ENCODE measurements at regions not wholly inside any gene's neighbourhood (a gene's known extent, or its start where the extent isn't known, plus 50 kb on each side); places are given as distances from the start of the nearest gene placed in this dataset.
"Not testable (repeated sequence)": the region's sequence is repeated elsewhere in the genome, so short reads cannot be mapped to it uniquely, and the experiment has no call there.

- TF ChIP-seq POLR2AphosphoS5 (IDR thresholded peaks at IDR 0.05) (no peak), POLR2A (IDR thresholded peaks at IDR 0.05) (no peak), CTCF (IDR thresholded peaks at IDR 0.05) (no peak)
- H3K4me3 ChIP-seq = no peak overlapping the region
- H3K36me3 ChIP-seq = no peaks in the 10 kb centered on the region
- peaks cover 6% of the 10 kb centered on the region for H3K27me3 ChIP-seq (replicated peaks; ENCODE audit: insufficient read depth)
- H3K9me3 ChIP-seq = no peaks in the 10 kb centered on the region
- DNase-seq (ENCODE audit: low spot score) = no peak
- H3K27ac ChIP-seq = no peak overlapping the region
- H3K4me1 ChIP-seq (replicated peaks) = no peaks in the 10 kb centered on the region
- intact Hi-C loops (cut with DNase I) = no loop called here
- WGBS = 89% methylated on average over 3 of the region's 3 CpGs
These were observed 84.6 kb downstream of the ZNF467 start for GRCh38 chr7:149688836-149689235.

GRCh38 chr7:149687820-149688219 is 85.6 kb downstream of the ZNF467 start:
- H3K36me3 ChIP-seq; H3K4me3 ChIP-seq; H3K27me3 ChIP-seq (replicated peaks; ENCODE audit: insufficient read depth); H3K9me3 ChIP-seq; H3K27ac ChIP-seq; intact Hi-C loops (cut with DNase I); H3K4me1 ChIP-seq (replicated peaks); DNase-seq (ENCODE audit: low spot score): not testable (repeated sequence)
- 68% methylated on average over 7 of the region's 7 CpGs for WGBS

DNA sequence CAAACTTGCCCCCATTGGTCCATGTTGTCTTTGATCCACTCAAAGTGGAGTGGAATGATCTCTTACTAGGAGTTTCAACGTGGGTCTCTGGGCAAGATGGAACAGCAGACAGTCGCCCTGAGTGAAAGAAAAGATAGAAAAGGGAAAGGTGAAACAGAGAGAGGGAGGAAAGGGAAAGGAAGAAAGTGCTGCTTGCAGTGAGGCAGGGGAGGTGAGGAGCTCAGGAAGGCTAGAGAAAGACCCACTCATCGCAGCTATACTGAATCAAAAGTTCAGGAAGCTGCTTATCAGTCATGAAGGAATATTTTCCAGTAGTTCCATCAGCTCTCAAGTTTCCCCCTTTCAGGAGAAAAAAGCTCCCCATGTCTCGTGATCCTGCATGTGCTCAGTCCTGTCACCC is 86.9 kb downstream of the ZNF467 start:
- Histone ChIP-seq H3K27ac (no peak overlapping the region), H3K4me3 (no peak overlapping the region), H3K9me3 (no peaks in the 10 kb centered on the region), H3K27me3 (replicated peaks; ENCODE audit: insufficient read depth) (no peaks in the 10 kb centered on the region), H3K4me1 (replicated peaks) (no peaks in the 10 kb centered on the region), H3K36me3 (no peaks in the 10 kb centered on the region)
- intact Hi-C loops (cut with DNase I) = no loop called here
- WGBS = 55% methylated on average over 4 of the region's 4 CpGs
- TF ChIP-seq CTCF (IDR thresholded peaks at IDR 0.05) (no peak), POLR2AphosphoS5 (IDR thresholded peaks at IDR 0.05) (no peak), POLR2A (IDR thresholded peaks at IDR 0.05) (no peak)
- no peak for DNase-seq (ENCODE audit: low spot score)

DNA sequence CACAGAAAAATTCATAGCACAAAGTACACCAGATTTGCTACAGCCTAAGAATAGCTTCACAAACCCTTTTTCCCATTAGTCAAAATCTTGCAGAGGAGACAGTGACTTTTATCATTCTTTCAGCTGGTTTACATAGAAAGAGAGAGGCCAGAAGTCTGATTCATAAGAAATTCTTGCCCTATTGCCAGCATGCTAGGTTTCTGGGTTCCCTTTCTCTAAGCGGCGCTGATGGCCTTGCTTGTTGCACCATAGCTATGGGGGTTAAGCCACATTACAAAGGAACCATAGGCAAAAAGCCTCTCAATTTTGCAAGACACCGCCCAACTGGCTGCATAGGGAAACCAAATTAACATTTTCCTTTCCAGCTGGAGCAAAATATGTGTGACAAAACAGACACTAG is 87.4 kb downstream of the ZNF467 start:
- Histone ChIP-seq H3K27me3 (replicated peaks; ENCODE audit: insufficient read depth) (no peaks in the 10 kb centered on the region), H3K4me3 (no peak overlapping the region), H3K36me3 (no peaks in the 10 kb centered on the region), H3K9me3 (no peaks in the 10 kb centered on the region), H3K27ac (no peak overlapping the region), H3K4me1 (replicated peaks) (no peaks in the 10 kb centered on the region)
- intact Hi-C loops (cut with DNase I) = no loop called here
- WGBS = 66% methylated on average over 3 of the region's 3 CpGs
- TF ChIP-seq POLR2AphosphoS5 (IDR thresholded peaks at IDR 0.05) = no peak
- TF ChIP-seq POLR2A (IDR thresholded peaks at IDR 0.05) = no peak
- TF ChIP-seq CTCF (IDR thresholded peaks at IDR 0.05) = no peak
- DNase-seq (ENCODE audit: low spot score) = no peak

GRCh38 chr7:149685455-149685854 is 87.9 kb downstream of the ZNF467 start:
- Histone ChIP-seq H3K4me1 (replicated peaks) (no peaks in the 10 kb centered on the region), H3K27me3 (replicated peaks; ENCODE audit: insufficient read depth) (no peaks in the 10 kb centered on the region), H3K27ac (no peak overlapping the region), H3K9me3 (no peaks in the 10 kb centered on the region), H3K36me3 (no peaks in the 10 kb centered on the region), H3K4me3 (no peak overlapping the region)
- no peak for DNase-seq (ENCODE audit: low spot score)
- 91% methylated on average over 3 of the region's 3 CpGs for WGBS
- intact Hi-C loops (cut with DNase I) = no loop called here
- TF ChIP-seq CTCF (IDR thresholded peaks at IDR 0.05) (no peak), POLR2AphosphoS5 (IDR thresholded peaks at IDR 0.05) (no peak), POLR2A (IDR thresholded peaks at IDR 0.05) (no peak)

All from prostate gland (tissue), 2 donors.